GM12865 (cell line): ENCODE measurements at regions not wholly inside any gene's neighbourhood (a gene's known extent, or its start where the extent isn't known, plus 50 kb on each side); places are given as distances from the start of the nearest gene placed in this dataset.

Experiments used
- DNase-seq: peaks from one replicate; pipeline ENCODE4 v3.0.0; 2010; ENCODE audit warnings: low read depth
- H3K4me3 ChIP-seq: 2 replicates; pipeline ENCODE4 v1.5.1; 2011; ENCODE audit warnings: mild to moderate bottlenecking, low read depth, low read length, control low read depth
- TF ChIP-seq, protein P1 (sequence below): IDR thresholded peaks from 2 replicates; pipeline ENCODE4 v1.5.1; 2011; ENCODE audit warnings: low read length, control low read depth, low read depth, inconsistent platforms; ENCODE audit not compliant: insufficient read depth; ENCODE audit errors: missing control alignments

DNA sequence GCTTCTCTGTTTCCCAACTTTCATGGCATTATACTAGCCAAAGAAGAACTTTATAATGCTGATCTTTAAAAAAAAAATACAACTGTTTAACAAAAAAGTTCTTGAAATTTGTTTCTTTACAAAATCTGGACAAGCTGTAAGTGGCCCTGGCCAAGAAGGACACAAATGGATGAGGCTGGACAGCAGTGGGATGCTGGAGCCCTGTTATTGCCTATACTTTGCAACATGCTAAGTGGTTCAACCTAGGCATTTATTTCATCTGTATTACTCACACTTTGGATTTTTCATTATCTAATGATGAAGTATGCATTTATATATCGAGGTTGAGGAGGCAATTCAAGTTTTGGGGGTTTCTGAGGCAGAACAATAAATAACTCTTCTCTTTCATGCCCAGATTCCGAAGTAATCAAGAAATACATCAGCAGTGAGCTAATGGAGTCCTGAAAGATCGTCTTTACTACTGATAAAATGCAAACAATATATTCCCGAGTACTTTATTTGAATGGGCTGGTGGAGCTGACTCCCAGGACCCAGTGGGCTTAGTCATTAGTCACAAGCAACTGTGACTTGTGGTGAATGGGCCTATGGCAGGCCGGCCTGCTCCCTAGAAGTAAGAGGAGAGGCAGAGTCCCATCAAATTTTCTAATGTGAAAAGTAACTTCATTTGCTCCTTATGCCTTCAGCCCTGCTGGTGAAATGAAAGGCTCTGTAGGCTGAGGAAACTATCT is 177.3 kb upstream of the DPH6 start:
- no peak for DNase-seq
- no peak overlapping the region for H3K4me3 ChIP-seq
- TF ChIP-seq, protein P1, sequence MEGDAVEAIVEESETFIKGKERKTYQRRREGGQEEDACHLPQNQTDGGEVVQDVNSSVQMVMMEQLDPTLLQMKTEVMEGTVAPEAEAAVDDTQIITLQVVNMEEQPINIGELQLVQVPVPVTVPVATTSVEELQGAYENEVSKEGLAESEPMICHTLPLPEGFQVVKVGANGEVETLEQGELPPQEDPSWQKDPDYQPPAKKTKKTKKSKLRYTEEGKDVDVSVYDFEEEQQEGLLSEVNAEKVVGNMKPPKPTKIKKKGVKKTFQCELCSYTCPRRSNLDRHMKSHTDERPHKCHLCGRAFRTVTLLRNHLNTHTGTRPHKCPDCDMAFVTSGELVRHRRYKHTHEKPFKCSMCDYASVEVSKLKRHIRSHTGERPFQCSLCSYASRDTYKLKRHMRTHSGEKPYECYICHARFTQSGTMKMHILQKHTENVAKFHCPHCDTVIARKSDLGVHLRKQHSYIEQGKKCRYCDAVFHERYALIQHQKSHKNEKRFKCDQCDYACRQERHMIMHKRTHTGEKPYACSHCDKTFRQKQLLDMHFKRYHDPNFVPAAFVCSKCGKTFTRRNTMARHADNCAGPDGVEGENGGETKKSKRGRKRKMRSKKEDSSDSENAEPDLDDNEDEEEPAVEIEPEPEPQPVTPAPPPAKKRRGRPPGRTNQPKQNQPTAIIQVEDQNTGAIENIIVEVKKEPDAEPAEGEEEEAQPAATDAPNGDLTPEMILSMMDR = no peak

DNA sequence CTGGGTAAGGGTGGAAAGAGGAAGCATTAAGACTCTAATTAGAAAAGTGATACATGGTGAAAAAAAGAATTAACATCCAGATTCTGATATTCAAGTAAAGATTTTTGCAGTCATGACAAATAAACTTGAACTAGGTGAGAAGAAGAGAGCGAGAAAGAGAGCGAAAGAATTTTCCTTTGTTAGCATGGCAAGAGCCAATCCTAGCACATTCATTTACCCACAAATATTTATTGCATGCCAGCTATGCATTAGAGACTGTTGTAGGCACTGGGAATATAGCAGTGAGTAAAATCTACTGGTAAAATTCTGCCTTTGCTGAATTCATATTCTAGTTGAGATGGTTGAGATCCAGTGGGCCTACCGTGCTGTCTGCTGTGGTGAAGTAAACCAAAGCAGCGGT is 177.9 kb upstream of the DPH6 start:
- DNase-seq = no peak
- H3K4me3 ChIP-seq = no peak overlapping the region
- TF ChIP-seq, protein P1 = no peak

DNA sequence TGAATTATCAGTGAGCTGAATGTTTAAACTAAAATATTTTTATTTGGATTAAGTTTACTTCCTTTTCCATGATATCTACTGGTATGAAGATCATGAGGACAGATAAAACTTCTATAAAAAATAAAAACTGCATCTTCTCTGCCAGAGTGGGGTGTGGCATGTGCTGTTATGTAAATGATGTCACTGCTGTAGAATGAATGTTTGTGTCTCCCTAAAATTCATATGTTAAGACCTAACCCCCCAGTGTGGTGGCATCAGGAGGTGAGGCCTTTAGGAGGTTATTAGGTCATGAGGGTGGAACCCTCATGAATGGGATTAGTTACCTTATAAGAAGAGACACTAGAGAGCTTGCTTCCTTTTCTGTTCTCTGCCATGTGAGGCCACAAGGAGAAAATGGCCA is 178.7 kb upstream of the DPH6 start:
- H3K4me3 ChIP-seq = no peak overlapping the region
- TF ChIP-seq, protein P1 = no peak
- DNase-seq = no peak

DNA sequence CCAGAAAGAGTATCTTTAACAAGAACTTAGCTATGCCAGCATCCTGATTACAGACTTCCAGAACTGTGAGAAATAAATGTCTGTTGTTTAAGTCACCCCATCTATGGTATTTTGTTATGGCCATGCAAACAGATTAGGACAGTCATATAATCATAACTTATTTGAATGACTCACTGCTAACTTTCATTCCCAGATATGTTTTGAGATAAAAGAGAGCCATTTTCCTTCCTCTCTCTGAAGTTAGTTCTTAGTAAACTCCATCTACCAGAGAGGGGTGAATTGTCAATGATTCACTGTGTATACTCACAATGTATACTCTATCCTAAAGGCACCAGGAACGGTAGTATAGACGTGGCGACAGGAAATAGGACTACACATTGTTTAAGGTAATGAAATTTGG is 179.4 kb upstream of the DPH6 start:
- no peak for DNase-seq
- TF ChIP-seq, protein P1 = no peak
- H3K4me3 ChIP-seq = no peak overlapping the region

DNA sequence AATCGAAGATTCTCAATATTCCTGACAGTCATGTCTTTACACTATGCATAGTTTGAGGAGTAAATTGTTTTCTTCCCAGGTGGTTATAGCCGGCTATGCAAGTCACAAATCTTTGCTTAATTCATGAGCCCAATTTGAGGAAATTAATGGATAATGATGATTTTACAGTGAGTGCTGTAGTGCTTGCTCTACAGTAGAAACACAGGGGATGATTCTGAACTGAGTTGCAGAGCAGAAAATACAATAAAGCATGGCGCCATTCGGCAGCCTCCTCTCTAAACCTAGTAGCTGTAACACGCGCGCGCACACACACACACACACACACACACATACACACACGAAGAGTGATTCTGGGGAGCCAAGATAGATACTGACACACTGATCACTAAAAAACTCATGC is 181.7 kb upstream of the DPH6 start:
- TF ChIP-seq, protein P1 = no peak
- H3K4me3 ChIP-seq = no peak overlapping the region
- no peak for DNase-seq

DNA sequence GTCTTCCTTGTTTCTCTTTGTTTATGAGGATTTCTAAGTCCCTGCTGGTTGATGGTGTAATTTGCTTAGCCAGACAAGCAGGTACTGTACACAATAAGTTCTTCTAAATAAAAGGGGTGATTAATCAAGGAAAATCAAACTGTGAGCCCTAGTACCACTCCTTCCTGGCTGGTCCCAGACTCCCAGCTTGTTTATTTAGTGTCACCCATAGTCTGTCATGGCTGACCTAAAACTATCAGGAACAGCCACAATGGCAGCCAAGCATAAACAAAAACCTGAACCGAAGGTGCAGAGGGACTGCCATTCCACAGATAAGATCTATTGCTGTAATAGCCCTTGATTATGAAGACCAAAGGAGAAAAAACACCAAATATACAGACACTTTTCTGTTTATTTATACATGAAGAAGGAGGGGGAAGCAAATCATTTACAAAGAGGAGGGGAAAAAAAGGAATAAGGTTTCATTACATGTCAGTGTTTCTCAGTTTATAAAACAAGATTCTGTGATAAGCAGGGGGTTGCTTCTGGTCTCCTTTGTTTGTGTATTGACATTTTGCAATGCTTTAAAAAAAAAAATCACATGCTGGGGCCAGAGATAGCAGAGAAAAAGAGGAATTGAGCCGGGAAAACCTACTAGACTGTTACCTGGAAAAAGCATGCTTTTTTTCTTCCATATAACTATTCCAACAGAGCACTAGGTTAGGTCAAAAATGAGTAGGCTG is 182.4 kb upstream of the DPH6 start:
- TF ChIP-seq, protein P1 = no peak
- DNase-seq = no peak
- H3K4me3 ChIP-seq = no peak overlapping the region
